ENCODE measurements at regions not wholly inside any gene's neighbourhood (a gene's known extent, or its start where the extent isn't known, plus 50 kb on each side); places are given as distances from the start of the nearest gene placed in this dataset.

DNA sequence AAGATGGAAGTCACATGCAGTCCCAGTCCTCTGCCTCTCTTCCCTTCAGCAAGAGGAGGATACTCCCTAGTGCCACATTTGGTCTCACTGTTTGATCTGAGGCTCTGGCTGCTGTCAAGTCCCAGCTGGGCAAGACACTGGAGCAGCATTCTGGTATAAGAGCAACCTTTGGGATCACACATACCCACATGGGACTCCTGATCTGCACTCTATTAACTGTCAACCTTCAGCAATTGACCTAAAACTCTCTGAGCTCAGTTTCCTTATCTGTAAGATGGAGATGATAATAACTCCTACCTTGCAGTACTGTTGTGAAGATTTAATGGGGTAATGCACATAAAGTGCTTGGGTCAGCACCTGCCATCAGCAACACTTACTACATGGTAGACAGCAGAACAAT, 437.9 kb downstream of the PIK3R1 start:
- TF ChIP-seq, protein P1, sequence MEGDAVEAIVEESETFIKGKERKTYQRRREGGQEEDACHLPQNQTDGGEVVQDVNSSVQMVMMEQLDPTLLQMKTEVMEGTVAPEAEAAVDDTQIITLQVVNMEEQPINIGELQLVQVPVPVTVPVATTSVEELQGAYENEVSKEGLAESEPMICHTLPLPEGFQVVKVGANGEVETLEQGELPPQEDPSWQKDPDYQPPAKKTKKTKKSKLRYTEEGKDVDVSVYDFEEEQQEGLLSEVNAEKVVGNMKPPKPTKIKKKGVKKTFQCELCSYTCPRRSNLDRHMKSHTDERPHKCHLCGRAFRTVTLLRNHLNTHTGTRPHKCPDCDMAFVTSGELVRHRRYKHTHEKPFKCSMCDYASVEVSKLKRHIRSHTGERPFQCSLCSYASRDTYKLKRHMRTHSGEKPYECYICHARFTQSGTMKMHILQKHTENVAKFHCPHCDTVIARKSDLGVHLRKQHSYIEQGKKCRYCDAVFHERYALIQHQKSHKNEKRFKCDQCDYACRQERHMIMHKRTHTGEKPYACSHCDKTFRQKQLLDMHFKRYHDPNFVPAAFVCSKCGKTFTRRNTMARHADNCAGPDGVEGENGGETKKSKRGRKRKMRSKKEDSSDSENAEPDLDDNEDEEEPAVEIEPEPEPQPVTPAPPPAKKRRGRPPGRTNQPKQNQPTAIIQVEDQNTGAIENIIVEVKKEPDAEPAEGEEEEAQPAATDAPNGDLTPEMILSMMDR (conservative IDR thresholded peaks at IDR 0.05; ENCODE audit: control insufficient read depth, insufficient read depth, low read depth, low read length), result no peak
- no peak for DNase-seq (ENCODE audit: low read depth)
- no peak overlapping the region for H3K4me3 ChIP-seq (ENCODE audit: control insufficient read depth, low read depth, low read length)

GRCh38 chr5:68657055-68657961, 436.5 kb upstream of the SLC30A5 start:
- TF ChIP-seq, protein P1 (conservative IDR thresholded peaks at IDR 0.05; ENCODE audit: control insufficient read depth, insufficient read depth, low read depth, low read length), result no peak
- DNase-seq (ENCODE audit: low read depth), result peak; percentile 77
- H3K4me3 ChIP-seq (ENCODE audit: control insufficient read depth, low read depth, low read length), result no peak overlapping the region

GRCh38 chr5:68658810-68659372, 434.9 kb upstream of the SLC30A5 start:
- H3K4me3 ChIP-seq (ENCODE audit: control insufficient read depth, low read depth, low read length), result no peak overlapping the region
- no peak for DNase-seq (ENCODE audit: low read depth)
- TF ChIP-seq, protein P1 (conservative IDR thresholded peaks at IDR 0.05; ENCODE audit: control insufficient read depth, insufficient read depth, low read depth, low read length), result no peak

GRCh38 chr5:68659881-68660280, 433.9 kb upstream of the SLC30A5 start:
- peak; percentile 10 for DNase-seq (ENCODE audit: low read depth)
- TF ChIP-seq, protein P1 (conservative IDR thresholded peaks at IDR 0.05; ENCODE audit: control insufficient read depth, insufficient read depth, low read depth, low read length), result no peak

GRCh38 chr5:68661237-68661636, 432.6 kb upstream of the SLC30A5 start:
- TF ChIP-seq, protein P1 (conservative IDR thresholded peaks at IDR 0.05; ENCODE audit: control insufficient read depth, insufficient read depth, low read depth, low read length), result peak; percentile 54
- peak; percentile 58 for DNase-seq (ENCODE audit: low read depth)
- H3K4me3 ChIP-seq (ENCODE audit: control insufficient read depth, low read depth, low read length), result no peak overlapping the region

More at GRCh38 chr5:68659881-68660280, 433.9 kb upstream of the SLC30A5 start:
- no peak overlapping the region for H3K4me3 ChIP-seq (ENCODE audit: control insufficient read depth, low read depth, low read length)

GRCh38 chr5:68662804-68663307, 431.0 kb upstream of the SLC30A5 start:
- no peak overlapping the region for H3K4me3 ChIP-seq (ENCODE audit: control insufficient read depth, low read depth, low read length)
- DNase-seq (ENCODE audit: low read depth), result no peak
- TF ChIP-seq, protein P1 (conservative IDR thresholded peaks at IDR 0.05; ENCODE audit: control insufficient read depth, insufficient read depth, low read depth, low read length), result no peak
